SH-SY5Y (cell line): ENCODE measurements at regions not wholly inside any gene's neighbourhood (a gene's known extent, or its start where the extent isn't known, plus 50 kb on each side); places are given as distances from the start of the nearest gene placed in this dataset.

Experiments
- GATA2 ChIP-seq: IDR thresholded peaks from 2 replicates; pipeline ENCODE4 v1.6.1; 2011; ENCODE audit warnings: mild to moderate bottlenecking, low read depth, low read length
- GATA3 ChIP-seq: IDR thresholded peaks from 2 replicates; pipeline ENCODE4 v1.6.1; 2011; ENCODE audit warnings: low read depth, mild to moderate bottlenecking, low read length, moderate library complexity

- TF ChIP-seq GATA2 = no peak
- no peak for TF ChIP-seq GATA3
These were observed 207.1 kb upstream of the POU3F2 start for GRCh38 chr6:98627129-98627775.
